Endothelial cell of umbilical vein (primary cell): ENCODE measurements at regions not wholly inside any gene's neighbourhood (a gene's known extent, or its start where the extent isn't known, plus 50 kb on each side); places are given as distances from the start of the nearest gene placed in this dataset.

ENCODE experiments used
- BruUV-seq: library from RNA; stranded (reverse); fragments of 400-500 nt; replicated peaks from 2 replicates; lab custom pipeline; 2021; lab: Mats Ljungman, UMichigan
- CTCF ChIA-PET: fragments of 300-600, 350-600 bp; sonication (Branson Sonifier 250); formaldehyde crosslinking; loops from one replicate; lab custom pipeline; 2021; ENCODE audit warnings: antibody characterized with exemption, inconsistent platforms; lab: Charles Lee
- POLR2A ChIA-PET: fragments of 300-600, 350-600 bp; sonication (Branson Sonifier 250); formaldehyde crosslinking; loops from one replicate; lab custom pipeline; 2021; ENCODE audit warnings: antibody characterized with exemption, inconsistent platforms; lab: Charles Lee
- DNase-seq: peaks from one replicate; pipeline ENCODE4 v3.0.0-alpha.2; 2011; ENCODE audit warnings: low read depth, low spot score
- FAIRE-seq: peaks from 2 replicates; lab custom pipeline; 2011; peaks lifted over from hg19 to GRCh38; lab: Jason Lieb, UNC
- H2AFZ ChIP-seq: 2 replicates; pipeline ENCODE4 v1.6.0; 2012; ENCODE audit warnings: low read depth, low read length, control low read depth, inconsistent platforms
- H3K27ac ChIP-seq: 2 replicates; pipeline ENCODE4 v1.5.1; 2011; ENCODE audit warnings: low read depth, mild to moderate bottlenecking, control low read depth, low read length, moderate library complexity; ENCODE audit not compliant: insufficient read depth
- H3K27me3 ChIP-seq, 2 experiments: 2 replicates each; pipeline versions ENCODE4 v1.6.0 to v1.6.1; 2011; ENCODE audit warnings: low read length in 2 of 2, mixed read lengths in 1 of 2; ENCODE audit not compliant: control insufficient read depth in 2 of 2, insufficient read depth in 2 of 2
- H3K36me3 ChIP-seq, 2 experiments: 2 replicates in 1 of 2; 3 replicates in 1 of 2; pipeline ENCODE4 v1.5.1; 2011; ENCODE audit warnings: low read length in 2 of 2, mild to moderate bottlenecking in 1 of 2, moderate library complexity in 1 of 2; ENCODE audit not compliant: control insufficient read depth in 2 of 2, insufficient read depth in 2 of 2; ENCODE audit errors: extremely low read depth in 1 of 2
- H3K4me1 ChIP-seq: 3 replicates; pipeline ENCODE4 v1.5.1; 2011; ENCODE audit warnings: mild to moderate bottlenecking, low read length; ENCODE audit not compliant: control insufficient read depth, insufficient read depth; ENCODE audit errors: extremely low read depth
- H3K4me2 ChIP-seq: 2 replicates; pipeline ENCODE4 v1.6.1; 2011; ENCODE audit warnings: low read length, control low read depth, mixed read lengths; ENCODE audit not compliant: insufficient read depth
- H3K4me3 ChIP-seq, 3 experiments: fragments of 200-600 bp in 1 of 3; sonication (generic), shearing (Covaris generic) in 1 of 3; replicated peaks in 1 of 3; 2 replicates each; pipeline ENCODE4 v1.5.1; 2011 to 2016; ENCODE audit warnings: control low read depth in 3 of 3, low read length in 3 of 3, mild to moderate bottlenecking in 2 of 3, inconsistent platforms in 1 of 3, low read depth in 1 of 3, moderate library complexity in 1 of 3; ENCODE audit not compliant: insufficient read depth in 1 of 3
- H3K79me2 ChIP-seq: 2 replicates; pipeline ENCODE4 v1.6.0; 2012; ENCODE audit warnings: low read length, inconsistent platforms; ENCODE audit not compliant: control insufficient read depth, insufficient read depth
- H3K9ac ChIP-seq: replicated peaks from 2 replicates; pipeline ENCODE3; 2011; ENCODE audit warnings: low read length, control low read depth; ENCODE audit not compliant: insufficient read depth; ENCODE audit errors: extremely low read depth
- H3K9me1 ChIP-seq: replicated peaks from 3 replicates; pipeline ENCODE4 v1.6.0; 2011; ENCODE audit warnings: mild to moderate bottlenecking, low read length; ENCODE audit not compliant: control insufficient read depth, insufficient read depth; ENCODE audit errors: extremely low read depth
- H3K9me3 ChIP-seq: replicated peaks from 2 replicates; pipeline ENCODE4 v1.5.1; 2012; ENCODE audit warnings: low read length, inconsistent platforms; ENCODE audit not compliant: control insufficient read depth, insufficient read depth
- H4K20me1 ChIP-seq: replicated peaks from 2 replicates; pipeline ENCODE3; 2011; ENCODE audit warnings: mild to moderate bottlenecking, low read length; ENCODE audit not compliant: control insufficient read depth, insufficient read depth; ENCODE audit errors: extremely low read depth
- CTCF ChIP-seq, 2 donors: IDR thresholded peaks; 1 replicate in 1 of 2; 2 replicates in 1 of 2; pipeline ENCODE4 v1.5.1; 2011; ENCODE audit warnings: low read length in 2 of 2, mild to moderate bottlenecking in 2 of 2, moderate library complexity in 2 of 2, control low read depth in 1 of 2, inconsistent platforms in 1 of 2, low read depth in 1 of 2; ENCODE audit not compliant: insufficient read depth in 1 of 2; ENCODE audit errors: extremely low read depth in 1 of 2
- EZH2 ChIP-seq: IDR thresholded peaks from 2 replicates; pipeline ENCODE4 v1.6.1; 2012; ENCODE audit warnings: borderline replicate concordance, low read depth, mild to moderate bottlenecking, moderate library complexity, low read length, inconsistent platforms; ENCODE audit not compliant: severe bottlenecking
- FOS ChIP-seq: IDR thresholded peaks from 2 replicates; pipeline ENCODE4 v1.6.1; 2011; ENCODE audit warnings: mild to moderate bottlenecking, low read length, moderate library complexity, borderline replicate concordance; ENCODE audit not compliant: insufficient read depth
- GATA2 ChIP-seq: IDR thresholded peaks from 2 replicates; pipeline ENCODE4 v1.7.0; 2011; ENCODE audit warnings: low read depth, mild to moderate bottlenecking, moderate library complexity, mixed read lengths, low read length; ENCODE audit not compliant: insufficient read length, insufficient read depth
- JUN ChIP-seq: IDR thresholded peaks from 2 replicates; pipeline ENCODE4 v1.6.1; 2011; ENCODE audit warnings: borderline replicate concordance, low read depth; ENCODE audit not compliant: insufficient read length, insufficient read depth
- MAX ChIP-seq: IDR thresholded peaks from 2 replicates; pipeline ENCODE4 v1.6.1; 2011; ENCODE audit not compliant: insufficient read depth, insufficient read length
- MYC ChIP-seq: IDR thresholded peaks from one replicate; pipeline ENCODE4 v1.6.1; 2011; ENCODE audit warnings: mild to moderate bottlenecking, low read depth, low read length
- POLR2A ChIP-seq: IDR thresholded peaks from 2 replicates; pipeline ENCODE4 v1.6.1; 2012; ENCODE audit warnings: low read depth, mild to moderate bottlenecking, control low read depth, low read length
- POLR2AphosphoS5 ChIP-seq: IDR thresholded peaks from 2 replicates; pipeline ENCODE4 v1.6.1; 2012; ENCODE audit warnings: low read depth, mild to moderate bottlenecking, control low read depth, low read length, moderate library complexity; ENCODE audit not compliant: insufficient read depth
- dilution Hi-C: fragments of 300-500 bp; cut with MboI; formaldehyde crosslinking; loops from one replicate; pipeline ENCODE4 v1.15.0; 2019; ENCODE audit warnings: low sequenced_read_pairs; ENCODE audit not compliant: extremely low pct_ligation_motif_present
- intact Hi-C: fragments of 100-400 bp; cut with micrococcal nuclease; formaldehyde crosslinking; loops from one replicate; pipeline ENCODE4 v1.10.0; 2022

- H3K79me2 ChIP-seq: no peaks in the 10 kb centered on the region
- no peak for DNase-seq
- no TSS peak for BruUV-seq
- H3K4me1 ChIP-seq: no peaks in the 10 kb centered on the region
- no peak overlapping the region for H3K4me3 ChIP-seq
- no peak overlapping the region for H2AFZ ChIP-seq
- no peak for FAIRE-seq
- H3K4me2 ChIP-seq: no peak overlapping the region
- no peak overlapping the region for H3K27ac ChIP-seq
- H3K9ac ChIP-seq: no peak overlapping the region
- dilution Hi-C loops (no loop called here), intact Hi-C loops (no loop called here)
- H3K9me1 ChIP-seq: no peaks in the 10 kb centered on the region
- H4K20me1 ChIP-seq: no peaks in the 10 kb centered on the region
- no peaks in the 10 kb centered on the region for H3K27me3 ChIP-seq
- POLR2A ChIA-PET: no interaction called here
- no peaks in the 10 kb centered on the region for H3K9me3 ChIP-seq
- no peaks in the 10 kb centered on the region for H3K36me3 ChIP-seq
- TF ChIP-seq MAX: no peak
- TF ChIP-seq EZH2: no peak
- no peak for TF ChIP-seq CTCF (IDR thresholded peaks at IDR 0.05; ENCODE audit: extremely low read depth in 1 of 2, insufficient read depth in 1 of 2, low read depth in 1 of 2, low read length in 2 of 2)
- no peak for TF ChIP-seq FOS
- TF ChIP-seq JUN: no peak
- TF ChIP-seq MYC: no peak
- TF ChIP-seq POLR2A: no peak
- TF ChIP-seq POLR2AphosphoS5: no peak
- no peak for TF ChIP-seq GATA2
- CTCF ChIA-PET: no interaction called here
Observed at GRCh38 chrX:145687146-145687545, 130.5 kb upstream of the SLITRK2 start.
